ENCODE measurements at regions not wholly inside any gene's neighbourhood (a gene's known extent, or its start where the extent isn't known, plus 50 kb on each side); places are given as distances from the start of the nearest gene placed in this dataset.
"Not testable (repeated sequence)": the region's sequence is repeated elsewhere in the genome, so short reads cannot be mapped to it uniquely, and the experiment has no call there.

- DNase-seq (ENCODE audit: low read depth in 2 of 2, low spot score in 1 of 2), result no peak
These were observed 323.8 kb upstream of the DCN start for GRCh38 chr12:91506452-91506851.

- DNase-seq (ENCODE audit: low read depth in 2 of 2, low spot score in 1 of 2), result no peak
These were observed 322.4 kb upstream of the DCN start for GRCh38 chr12:91505006-91505405.

- no peak for DNase-seq (ENCODE audit: low read depth in 2 of 2, low spot score in 1 of 2)
These were observed 319.6 kb upstream of the DCN start for GRCh38 chr12:91502208-91502607.

- no peak for DNase-seq (ENCODE audit: low read depth in 2 of 2, low spot score in 1 of 2)
These were observed 313.7 kb upstream of the DCN start for GRCh38 chr12:91496337-91496736.

- no peak for DNase-seq (ENCODE audit: low read depth in 2 of 2, low spot score in 1 of 2)
These were observed 310.7 kb upstream of the DCN start for GRCh38 chr12:91493308-91493707.

GRCh38 chr12:91492648-91493047 is 310.0 kb upstream of the DCN start:
- no peak for DNase-seq (ENCODE audit: low read depth in 2 of 2, low spot score in 1 of 2)

GRCh38 chr12:91490667-91491311 is 308.2 kb upstream of the DCN start:
- no peak for DNase-seq (ENCODE audit: low read depth in 2 of 2, low spot score in 1 of 2)

GRCh38 chr12:91483471-91483985 is 300.9 kb upstream of the DCN start:
- DNase-seq (ENCODE audit: low read depth in 2 of 2, low spot score in 1 of 2), result no peak

GRCh38 chr12:91482231-91482630 is 299.6 kb upstream of the DCN start:
- DNase-seq (ENCODE audit: low read depth in 2 of 2, low spot score in 1 of 2), result no peak

GRCh38 chr12:91478500-91478899 is 295.9 kb upstream of the DCN start:
- no peak for DNase-seq (ENCODE audit: low read depth in 2 of 2, low spot score in 1 of 2)

- no peak for DNase-seq (ENCODE audit: low read depth in 2 of 2, low spot score in 1 of 2)
These were observed 285.1 kb upstream of the DCN start for GRCh38 chr12:91467686-91468085.

- no peak for DNase-seq (ENCODE audit: low read depth in 2 of 2, low spot score in 1 of 2)
These were observed 278.4 kb upstream of the DCN start for GRCh38 chr12:91461061-91461460.

- DNase-seq (ENCODE audit: low read depth in 2 of 2, low spot score in 1 of 2), result no peak
These were observed 277.9 kb upstream of the DCN start for GRCh38 chr12:91460469-91460868.

GRCh38 chr12:91455321-91455720 is 272.7 kb upstream of the DCN start:
- no peak for DNase-seq (ENCODE audit: low read depth in 2 of 2, low spot score in 1 of 2)

GRCh38 chr12:91454179-91454578 is 271.6 kb upstream of the DCN start:
- no peak for DNase-seq (ENCODE audit: low read depth in 2 of 2, low spot score in 1 of 2)

- not testable (repeated sequence) for DNase-seq (ENCODE audit: low read depth in 2 of 2, low spot score in 1 of 2)
These were observed 269.8 kb upstream of the DCN start for GRCh38 chr12:91452464-91452863.

- DNase-seq (ENCODE audit: low read depth in 2 of 2, low spot score in 1 of 2), result no peak
These were observed 259.7 kb upstream of the DCN start for GRCh38 chr12:91441993-91442952.

GRCh38 chr12:91441246-91441645 is 258.6 kb upstream of the DCN start:
- DNase-seq (ENCODE audit: low read depth in 2 of 2, low spot score in 1 of 2), result no peak

- no peak for DNase-seq (ENCODE audit: low read depth in 2 of 2, low spot score in 1 of 2)
These were observed 251.5 kb upstream of the DCN start for GRCh38 chr12:91434081-91434480.

GRCh38 chr12:91432755-91433154 is 250.1 kb upstream of the DCN start:
- DNase-seq (ENCODE audit: low read depth in 2 of 2, low spot score in 1 of 2), result no peak

GRCh38 chr12:91432089-91432488 is 249.5 kb upstream of the DCN start:
- no peak for DNase-seq (ENCODE audit: low read depth in 2 of 2, low spot score in 1 of 2)

GRCh38 chr12:91424506-91424905 is 241.9 kb upstream of the DCN start:
- no peak for DNase-seq (ENCODE audit: low read depth in 2 of 2, low spot score in 1 of 2)
